ENCODE measurements at regions not wholly inside any gene's neighbourhood (a gene's known extent, or its start where the extent isn't known, plus 50 kb on each side); places are given as distances from the start of the nearest gene placed in this dataset.

DNA sequence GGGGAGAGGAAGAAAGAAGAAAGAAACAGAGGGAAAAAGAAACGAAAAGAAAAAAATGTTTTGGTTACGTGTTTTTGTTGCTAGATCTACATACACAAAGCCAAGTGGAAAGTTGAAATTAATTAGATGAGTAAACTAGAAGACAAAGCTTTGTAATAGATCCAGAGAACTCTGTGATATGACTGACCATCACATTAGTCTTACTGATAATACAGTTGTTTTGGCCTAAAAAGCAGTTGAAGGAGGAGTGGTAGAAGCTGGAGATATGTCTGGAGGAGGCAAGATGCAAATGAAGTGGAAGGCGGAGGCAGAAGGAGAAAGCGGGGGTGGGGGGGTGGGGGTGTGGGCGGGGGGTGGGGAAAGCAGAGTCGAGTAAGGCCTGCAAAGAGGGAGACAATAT, 500.1 kb upstream of the ID4 start:
- Histone ChIP-seq H3K18ac (ENCODE audit: extremely low read depth, low read length) (no peak overlapping the region), H4K8ac (ENCODE audit: extremely low read depth, insufficient read depth, low read length) (no peak overlapping the region), H3K14ac (ENCODE audit: insufficient read length) (no peak overlapping the region), H2AK5ac (ENCODE audit: low read depth, low read length) (no peak overlapping the region), H3K36me3 (ENCODE audit: control insufficient read depth in 2 of 4, insufficient read depth in 4 of 4, low read length in 3 of 4) (no peaks in the 10 kb centered on the region; a peak in 1 of 8 replicates), H3K9me3 (ENCODE audit: insufficient read depth in 2 of 2, low read depth in 1 of 2, low read length in 1 of 2) (no peaks in the 10 kb centered on the region), H3K56ac (replicated peaks; ENCODE audit: insufficient read length, low read depth, low read length) (no peak overlapping the region), H2BK12ac (ENCODE audit: low read depth, low read length) (no peak overlapping the region), H2BK5ac (ENCODE audit: low read depth, low read length) (no peak overlapping the region), H3K4me1 (replicated peaks in 1 of 4; ENCODE audit: control insufficient read depth in 3 of 4, insufficient read depth in 4 of 4, low read length in 3 of 4) (0 out of 7 replicates have a peak, but pooled peaks cover 0 to 4% (median 0%) of the 10 kb centered on the region in 4 experiments), H4K5ac (ENCODE audit: insufficient read length, low read depth, low read length) (no peak overlapping the region), H2BK20ac (ENCODE audit: low read length) (no peak overlapping the region), H2AFZ (ENCODE audit: low read length) (peak overlapping the region; percentile 58; the same call in 1 of the 2 replicates), H2BK120ac (replicated peaks; ENCODE audit: low read depth, low read length) (no peak overlapping the region), H2BK15ac (ENCODE audit: low read length) (no peak overlapping the region), H4K91ac (replicated peaks; ENCODE audit: insufficient read length, low read length) (no peak overlapping the region), H3K4ac (replicated peaks; ENCODE audit: insufficient read length, low read depth, low read length) (no peak overlapping the region), H3K4me2 (ENCODE audit: insufficient read depth in 1 of 2, low read depth in 2 of 2, low read length in 2 of 2) (no peak overlapping the region; a peak in 1 of 4 replicates), H3K4me3 (ENCODE audit: extremely low read depth in 1 of 4, insufficient read depth in 2 of 4, low read depth in 3 of 4, low read length in 4 of 4) (no peak overlapping the region), H3K23me2 (ENCODE audit: low read depth, low read length) (no peaks in the 10 kb centered on the region), H3K79me2 (ENCODE audit: control insufficient read depth in 1 of 2, insufficient read depth in 2 of 2, low read length in 2 of 2) (no peaks in the 10 kb centered on the region), H3K9ac (replicated peaks in 1 of 4; ENCODE audit: extremely low read depth in 1 of 4, low read depth in 3 of 4, low read length in 3 of 4) (no peak overlapping the region), H3K27me3 (replicated peaks in 1 of 4; ENCODE audit: control insufficient read depth in 3 of 4, extremely low read depth in 1 of 4, insufficient read depth in 3 of 4, low read length in 3 of 4) (no peaks in the 10 kb centered on the region), H3K79me1 (ENCODE audit: low read depth, low read length) (no peaks in the 10 kb centered on the region), H4K20me1 (replicated peaks in 1 of 2; ENCODE audit: control insufficient read depth in 1 of 2, insufficient read depth in 2 of 2, low read length in 2 of 2) (no peaks in the 10 kb centered on the region), H3K27ac (ENCODE audit: low read depth, low read length) (no peak overlapping the region), H3K23ac (ENCODE audit: insufficient read length) (no peak overlapping the region)
- DNase-seq (ENCODE audit: low read depth in 1 of 2, low spot score in 2 of 2) = no peak
- no peak for TF ChIP-seq BACH1 (IDR thresholded peaks at IDR 0.05; ENCODE audit: low read length)
- no peak for TF ChIP-seq TAF7 (optimal IDR thresholded peaks at IDR 0.05; ENCODE audit: borderline replicate concordance, low read depth, low read length)
- no peak for TF ChIP-seq TBP (IDR thresholded peaks at IDR 0.05; ENCODE audit: low read depth, low read length)
- TF ChIP-seq JUN (IDR thresholded peaks at IDR 0.05; ENCODE audit: low read depth, low read length) = no peak
- no peak for TF ChIP-seq POU5F1 (IDR thresholded peaks at IDR 0.05; ENCODE audit: low read depth, low read length)
- no peak for TF ChIP-seq NANOG (IDR thresholded peaks at IDR 0.05; ENCODE audit: insufficient read depth, low read depth, low read length, poor library complexity, severe bottlenecking)
- no peak for TF ChIP-seq SP4 (IDR thresholded peaks at IDR 0.05; ENCODE audit: low read length)
- no peak for TF ChIP-seq GABPA (IDR thresholded peaks at IDR 0.05; ENCODE audit: borderline replicate concordance, insufficient read depth, low read length)
- no peak for TF ChIP-seq JUND (IDR thresholded peaks at IDR 0.05; ENCODE audit: low read length)
- TF ChIP-seq, protein P1, sequence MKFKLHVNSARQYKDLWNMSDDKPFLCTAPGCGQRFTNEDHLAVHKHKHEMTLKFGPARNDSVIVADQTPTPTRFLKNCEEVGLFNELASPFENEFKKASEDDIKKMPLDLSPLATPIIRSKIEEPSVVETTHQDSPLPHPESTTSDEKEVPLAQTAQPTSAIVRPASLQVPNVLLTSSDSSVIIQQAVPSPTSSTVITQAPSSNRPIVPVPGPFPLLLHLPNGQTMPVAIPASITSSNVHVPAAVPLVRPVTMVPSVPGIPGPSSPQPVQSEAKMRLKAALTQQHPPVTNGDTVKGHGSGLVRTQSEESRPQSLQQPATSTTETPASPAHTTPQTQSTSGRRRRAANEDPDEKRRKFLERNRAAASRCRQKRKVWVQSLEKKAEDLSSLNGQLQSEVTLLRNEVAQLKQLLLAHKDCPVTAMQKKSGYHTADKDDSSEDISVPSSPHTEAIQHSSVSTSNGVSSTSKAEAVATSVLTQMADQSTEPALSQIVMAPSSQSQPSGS (IDR thresholded peaks at IDR 0.05; ENCODE audit: low read length) = no peak
- TF ChIP-seq, protein P2, sequence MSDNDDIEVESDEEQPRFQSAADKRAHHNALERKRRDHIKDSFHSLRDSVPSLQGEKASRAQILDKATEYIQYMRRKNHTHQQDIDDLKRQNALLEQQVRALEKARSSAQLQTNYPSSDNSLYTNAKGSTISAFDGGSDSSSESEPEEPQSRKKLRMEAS (IDR thresholded peaks at IDR 0.05) = no peak
- FAIRE-seq = no peak
- 70% methylated on average over 4 of the region's 6 CpGs; no CpG with 5 or more reads in 1 of the 2 experiments for WGBS, 2 experiments (ENCODE audit: extremely low coverage in 1 of 2, insufficient coverage in 1 of 2, insufficient read length in 1 of 2, insufficient replicate concordance in 2 of 2, low coverage in 1 of 2, low lambda C conversion rate in 2 of 2, missing lambda C conversion rate in 1 of 2)
- CTCF ChIA-PET (ENCODE audit: partially characterized antibody) = interaction anchor here (0.6 kb wide), 1 partner anchor 603 kb away, joined by 3 read pairs; no protein-coding TSS in a partner anchor
- POLR2A ChIA-PET (ENCODE audit: partially characterized antibody) = no interaction called here

All from H1 (cell line).